ENCODE measurements at regions not wholly inside any gene's neighbourhood (a gene's known extent, or its start where the extent isn't known, plus 50 kb on each side); places are given as distances from the start of the nearest gene placed in this dataset.
A peak's percentile ranks its signal among the peaks of the same experiment; 100 is the strongest.

DNA sequence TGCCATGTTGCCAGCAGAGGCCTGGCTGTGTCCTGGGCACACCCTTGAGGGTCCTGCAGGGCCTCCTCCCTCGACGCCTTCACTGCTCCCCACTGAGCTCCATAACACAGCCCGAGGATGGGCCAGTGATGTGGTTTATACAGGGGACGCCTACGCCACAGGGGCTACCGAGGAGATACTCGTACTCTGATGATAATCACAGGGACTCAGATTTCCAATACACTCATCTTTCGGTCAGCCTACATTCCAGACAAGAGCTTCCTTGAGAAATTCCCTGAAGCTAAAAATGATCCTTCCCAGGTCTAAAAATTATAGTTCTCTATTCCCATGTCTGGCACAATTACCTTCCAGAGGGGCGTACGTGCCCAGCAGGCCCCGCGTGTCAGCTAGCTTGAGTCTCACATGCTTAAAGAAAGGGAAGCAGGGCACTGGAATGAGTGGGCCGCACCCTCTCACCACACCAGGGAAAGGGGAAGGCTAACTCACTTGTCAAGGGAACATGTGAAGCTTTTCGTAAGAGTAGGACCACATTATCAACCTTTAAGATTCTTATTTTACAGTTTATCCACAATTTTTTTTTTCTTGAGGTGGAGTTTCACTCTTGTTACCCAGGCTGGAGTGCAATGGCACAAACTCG, 159.5 kb upstream of the NDUFV2 start:
- no peak overlapping the region for H3K27ac ChIP-seq
- no peak for DNase-seq (ENCODE audit: low read depth, low spot score)

DNA sequence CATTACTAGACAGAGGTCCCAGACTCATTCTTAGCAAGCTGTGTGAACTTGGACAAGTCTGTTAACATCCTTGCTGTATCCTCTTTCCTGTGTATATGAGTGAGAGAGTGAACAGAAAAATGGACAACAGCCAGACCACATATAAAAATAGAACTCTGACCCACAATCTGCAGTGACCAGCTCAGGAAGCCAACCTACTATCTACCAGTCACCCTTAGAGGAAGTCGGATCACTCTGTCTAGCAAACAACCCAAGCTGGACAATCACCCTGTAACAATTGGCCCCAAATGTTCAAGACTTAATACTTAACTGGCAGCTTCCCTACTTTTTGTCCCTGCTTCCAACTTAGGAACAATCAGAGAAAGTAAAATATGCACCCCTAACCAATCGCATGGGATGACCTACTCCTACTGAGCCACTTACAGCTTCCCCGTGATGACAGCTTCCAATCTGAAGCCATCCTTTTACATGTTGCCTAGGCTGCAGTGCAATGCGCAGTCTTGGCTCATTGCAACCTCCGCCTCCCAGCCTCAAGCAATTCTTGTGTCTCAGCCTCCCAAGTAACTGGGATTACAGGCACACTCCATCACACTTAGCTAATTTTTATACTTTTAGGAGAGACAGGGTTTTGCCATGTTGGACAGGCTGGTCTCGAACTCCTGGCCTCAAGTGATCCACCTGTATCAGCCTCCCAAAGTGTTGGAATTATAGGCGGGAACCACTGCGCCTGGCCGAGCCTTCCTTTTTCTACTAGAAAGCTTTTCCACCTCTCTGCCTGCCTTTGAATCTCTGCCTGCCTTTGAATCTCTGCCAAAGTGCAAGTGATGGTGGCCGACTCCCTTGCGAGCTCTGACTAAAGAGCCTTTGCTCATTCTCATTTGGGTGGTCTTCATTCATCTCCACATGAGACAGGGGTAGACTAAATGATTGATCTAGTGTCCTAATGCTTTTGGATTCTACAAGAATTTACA, 158.3 kb upstream of the NDUFV2 start:
- H3K27ac ChIP-seq = no peak overlapping the region
- no peak for DNase-seq (ENCODE audit: low read depth, low spot score)

DNA sequence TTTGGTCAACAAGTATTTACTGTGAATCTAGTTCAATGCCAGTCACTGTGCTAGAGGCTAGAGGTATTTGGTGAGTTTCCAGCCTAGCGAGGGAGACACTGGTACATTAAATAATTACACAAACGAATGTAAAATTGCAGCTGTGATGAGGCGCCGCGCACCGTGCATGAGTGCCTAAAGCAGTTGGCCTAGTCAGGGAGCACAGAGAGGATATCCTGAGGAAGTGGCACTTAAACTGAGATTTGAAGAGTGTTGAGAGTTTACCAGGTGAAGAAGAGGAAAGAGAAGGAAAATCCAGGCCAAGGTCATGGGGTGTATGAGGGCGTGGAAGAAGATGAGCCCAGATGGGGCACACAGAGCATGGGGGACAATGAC, 157.6 kb upstream of the NDUFV2 start:
- no peak overlapping the region for H3K27ac ChIP-seq
- no peak for DNase-seq (ENCODE audit: low read depth, low spot score)

DNA sequence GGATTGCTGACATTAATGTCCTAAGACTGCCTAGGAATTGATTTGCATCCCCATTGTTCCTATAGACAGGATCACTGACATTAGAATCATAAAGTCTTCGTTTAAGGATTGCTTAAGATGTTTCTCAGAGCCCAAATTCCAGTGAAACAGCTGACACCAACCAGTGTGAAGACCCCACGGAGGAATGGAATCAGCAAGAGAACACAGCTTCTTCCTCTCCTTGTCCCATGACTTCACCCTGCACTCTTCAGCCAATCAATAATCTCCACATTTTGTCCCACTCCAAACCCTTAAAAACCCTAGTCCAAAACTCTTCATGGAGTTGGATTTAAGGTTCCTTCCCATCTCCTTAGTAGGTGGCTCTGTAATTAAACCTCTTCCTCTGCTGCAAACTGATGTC, 157.0 kb upstream of the NDUFV2 start:
- DNase-seq (ENCODE audit: low read depth, low spot score) = no peak
- peak overlapping the region; percentile 77 for H3K27ac ChIP-seq

DNA sequence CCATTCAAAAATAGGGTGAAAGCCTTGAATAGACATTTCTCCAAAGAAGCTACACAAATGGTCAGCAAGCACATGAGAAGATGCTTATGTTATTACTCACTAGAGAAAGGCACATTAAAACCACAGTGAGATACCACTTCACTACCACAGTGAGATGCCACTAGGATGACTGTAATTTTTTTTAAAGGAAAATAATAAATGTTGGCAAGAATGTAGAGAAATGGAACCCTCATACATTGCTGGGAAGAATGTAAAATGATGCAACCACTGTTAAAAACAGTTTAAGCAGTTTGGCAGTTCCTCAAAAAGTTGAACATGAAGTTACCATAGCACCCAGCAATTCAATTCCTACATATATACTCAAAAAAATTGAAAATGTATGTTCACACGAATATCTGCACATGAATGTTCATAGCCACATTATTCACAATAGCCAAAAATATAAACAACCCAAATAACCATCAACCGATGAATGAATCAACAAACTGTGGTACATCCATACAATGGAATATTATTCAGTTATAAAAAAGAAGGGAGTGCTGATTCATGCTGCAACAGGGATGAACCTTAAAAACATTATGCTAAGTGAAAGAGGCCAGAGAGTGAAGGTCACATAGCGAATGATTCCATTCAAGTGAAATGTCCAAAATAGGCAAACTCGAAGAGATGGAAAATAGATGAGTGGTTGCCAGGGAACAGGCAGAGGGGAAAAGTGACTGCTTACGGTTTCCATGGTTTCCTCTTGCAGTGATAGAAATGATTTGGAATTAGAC, 156.2 kb upstream of the NDUFV2 start:
- DNase-seq (ENCODE audit: low read depth, low spot score) = no peak
- H3K27ac ChIP-seq = peak overlapping the region; percentile 77

DNA sequence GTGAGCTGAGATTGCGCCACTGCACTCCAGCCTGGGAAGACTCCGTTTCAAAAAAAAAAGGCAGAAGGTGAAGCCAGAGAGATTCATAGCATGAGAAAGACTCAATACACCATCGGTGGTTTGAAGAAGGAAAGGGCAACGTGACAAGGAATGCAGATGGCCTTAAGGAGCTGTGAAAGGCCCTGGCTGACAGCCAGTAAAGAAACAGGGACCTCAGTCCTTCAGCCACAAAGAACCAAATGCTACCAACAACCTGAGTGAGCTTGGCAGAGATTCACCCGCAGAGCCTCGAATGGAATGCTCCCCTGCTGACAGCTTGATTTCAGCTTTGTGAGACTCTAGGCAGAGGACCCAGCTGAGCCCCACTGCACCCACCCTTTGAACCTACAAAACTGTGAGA, 154.9 kb upstream of the NDUFV2 start:
- DNase-seq (ENCODE audit: low read depth, low spot score) = no peak
- H3K27ac ChIP-seq = peak overlapping the region; percentile 77

DNA sequence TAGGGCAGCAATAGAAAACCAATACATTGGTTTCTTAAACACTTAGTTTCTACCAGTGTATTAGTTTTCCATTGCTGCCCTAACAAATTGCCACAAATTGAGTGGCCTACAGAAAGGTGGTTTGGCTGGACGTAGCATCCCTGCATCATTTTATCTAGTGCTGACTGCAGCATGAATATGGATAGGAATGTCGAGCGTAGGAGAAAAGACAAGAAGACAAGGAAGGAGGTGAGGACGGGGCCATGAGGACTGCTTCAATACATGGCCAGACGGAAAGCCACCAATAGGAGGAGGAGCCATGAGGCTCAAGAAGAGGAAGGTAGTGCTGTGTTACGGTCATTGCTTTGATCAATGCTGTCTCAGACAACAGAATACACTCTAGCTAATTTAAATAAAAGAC, 154.5 kb upstream of the NDUFV2 start:
- no peak for DNase-seq (ENCODE audit: low read depth, low spot score)
- H3K27ac ChIP-seq = peak overlapping the region; percentile 77

DNA sequence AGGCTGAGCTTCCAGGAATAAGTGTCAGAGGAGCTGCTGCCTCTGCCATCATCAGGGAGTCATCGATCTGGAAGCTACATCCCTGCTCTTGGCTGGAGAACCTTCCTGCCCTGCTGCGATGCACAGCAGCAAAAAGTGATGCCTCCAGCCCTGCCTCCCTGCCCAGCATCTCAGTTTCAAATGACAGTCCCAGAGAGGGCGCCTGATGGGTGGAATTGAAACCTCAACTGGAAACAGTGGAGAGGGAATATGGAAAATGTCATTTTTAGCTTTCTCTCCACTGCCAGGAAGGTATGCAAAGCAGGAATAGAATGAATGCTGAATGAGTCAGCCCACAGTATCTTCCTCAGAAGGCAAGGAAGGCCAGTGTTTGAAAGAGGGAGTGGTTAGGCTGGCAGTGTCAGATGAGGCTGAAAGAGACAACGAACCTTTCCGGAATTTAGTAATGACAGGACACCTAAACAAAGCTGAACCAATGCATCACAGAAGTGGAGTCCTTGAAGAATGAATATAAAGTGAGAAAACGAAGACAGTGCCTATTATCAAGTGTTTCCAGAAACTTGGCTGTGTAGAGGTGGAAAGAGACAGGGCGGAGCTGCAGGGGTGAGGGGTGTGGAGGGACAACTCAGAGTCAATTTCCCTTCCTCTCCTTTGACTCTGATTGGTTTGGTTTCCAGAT, 153.9 kb upstream of the NDUFV2 start:
- peak; percentile 50 for DNase-seq (ENCODE audit: low read depth, low spot score)
- H3K27ac ChIP-seq = peak overlapping the region; percentile 77

DNA sequence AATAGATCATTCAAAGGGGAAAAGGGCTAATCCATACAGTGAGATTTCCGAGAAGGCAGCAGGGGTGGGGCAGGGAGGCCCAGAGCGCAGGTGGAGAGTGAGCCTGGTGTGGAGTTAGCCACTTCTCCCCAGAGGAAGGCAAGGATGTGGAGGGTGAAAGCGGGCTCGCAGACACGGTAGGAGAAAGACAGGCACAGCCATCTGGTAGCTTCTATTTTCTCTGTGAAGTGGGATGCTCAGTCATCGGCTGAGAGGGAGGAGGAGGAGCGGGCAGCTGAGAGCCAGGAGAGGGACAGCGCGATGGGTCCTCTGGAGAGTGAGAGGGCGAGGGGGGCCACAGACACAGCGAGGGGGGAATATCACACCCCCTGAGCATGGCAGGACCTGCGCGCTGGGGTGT, 153.3 kb upstream of the NDUFV2 start:
- no peak for DNase-seq (ENCODE audit: low read depth, low spot score)
- H3K27ac ChIP-seq = peak overlapping the region; percentile 77

DNA sequence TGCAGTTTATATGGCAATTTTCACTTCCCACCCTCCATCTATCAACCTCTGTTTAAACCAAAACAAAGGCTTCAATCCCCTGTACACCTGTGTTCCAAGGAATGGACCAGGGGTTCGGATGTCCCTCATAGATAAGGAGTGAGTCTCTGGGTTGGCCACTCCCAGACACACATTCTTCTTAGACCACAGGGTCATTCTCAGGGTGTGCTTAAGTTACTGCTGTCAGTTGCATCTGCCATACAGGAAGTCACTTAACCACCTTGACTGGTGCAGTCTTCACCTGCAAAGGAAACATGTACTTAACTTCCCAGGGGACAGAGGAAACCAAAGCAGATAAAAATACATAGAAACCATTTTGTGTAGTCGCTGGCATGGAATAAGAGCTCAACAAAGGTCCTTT, 151.0 kb upstream of the NDUFV2 start:
- H3K27ac ChIP-seq = no peak overlapping the region
- DNase-seq (ENCODE audit: low read depth, low spot score) = no peak

DNA sequence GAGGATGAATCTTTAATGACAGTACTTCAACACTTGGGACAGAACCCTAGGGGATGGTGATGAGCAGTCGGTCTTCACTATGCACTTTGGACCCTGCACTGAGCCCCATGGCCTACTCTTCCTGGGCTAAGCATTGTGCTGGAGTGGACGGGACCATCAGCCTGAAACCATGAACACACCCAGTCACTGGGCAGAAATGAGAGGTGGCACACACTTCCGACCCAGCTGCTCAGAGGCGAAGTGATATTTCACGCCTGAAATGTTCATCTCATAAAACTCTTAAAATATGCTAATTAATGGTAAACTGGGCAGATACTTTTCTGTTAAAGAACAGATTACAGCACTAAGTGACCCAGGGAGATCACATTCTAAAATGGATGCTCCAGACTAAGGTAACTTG, 150.3 kb upstream of the NDUFV2 start:
- H3K27ac ChIP-seq = no peak overlapping the region
- no peak for DNase-seq (ENCODE audit: low read depth, low spot score)

DNA sequence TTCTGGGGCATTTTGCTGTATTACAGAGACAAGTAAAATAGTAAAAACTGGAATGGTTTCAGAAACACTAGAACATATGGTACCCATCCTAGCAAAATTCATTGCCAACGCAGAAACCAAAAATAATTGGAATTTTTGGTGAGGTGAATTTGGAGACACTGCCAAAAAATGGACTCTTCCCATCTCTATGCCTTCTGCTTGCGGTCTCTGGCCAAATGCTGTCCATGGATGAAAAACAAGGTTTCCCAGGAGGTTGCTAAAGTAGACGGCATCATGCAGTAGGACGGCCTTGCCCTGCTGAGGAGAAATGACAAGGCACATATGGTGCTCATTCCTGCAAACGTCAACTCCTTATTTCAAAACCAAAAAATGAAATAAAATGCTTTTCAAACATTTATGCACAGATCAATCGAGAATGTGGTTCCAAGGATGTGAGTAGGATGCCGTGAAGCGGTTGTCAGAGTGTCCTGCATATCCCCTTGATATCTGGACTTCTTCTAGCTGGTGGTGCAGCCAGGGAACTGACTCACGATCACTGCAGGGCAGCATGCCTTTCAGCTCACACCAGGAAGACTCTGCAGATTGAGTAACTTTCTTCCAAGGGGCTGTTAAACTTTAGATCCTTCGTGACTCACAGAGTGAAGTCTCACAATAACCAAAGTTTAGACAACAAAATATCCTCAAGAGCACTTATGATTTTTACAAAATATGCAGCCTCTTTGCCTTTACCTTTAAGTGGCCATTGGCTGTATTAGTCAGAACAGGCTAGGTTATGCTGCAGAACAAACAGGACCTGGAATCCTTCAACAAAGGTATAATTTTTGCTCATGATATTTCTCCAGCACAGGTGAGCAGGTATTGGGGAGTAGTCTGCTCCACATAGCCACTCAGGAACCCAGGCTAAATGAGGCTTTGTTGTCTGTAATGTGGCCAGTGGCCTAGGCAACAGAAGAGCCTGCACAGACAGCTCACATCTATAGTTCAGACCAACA, 149.4 kb upstream of the NDUFV2 start:
- no peak for DNase-seq (ENCODE audit: low read depth, low spot score)
- H3K27ac ChIP-seq = no peak overlapping the region

DNA sequence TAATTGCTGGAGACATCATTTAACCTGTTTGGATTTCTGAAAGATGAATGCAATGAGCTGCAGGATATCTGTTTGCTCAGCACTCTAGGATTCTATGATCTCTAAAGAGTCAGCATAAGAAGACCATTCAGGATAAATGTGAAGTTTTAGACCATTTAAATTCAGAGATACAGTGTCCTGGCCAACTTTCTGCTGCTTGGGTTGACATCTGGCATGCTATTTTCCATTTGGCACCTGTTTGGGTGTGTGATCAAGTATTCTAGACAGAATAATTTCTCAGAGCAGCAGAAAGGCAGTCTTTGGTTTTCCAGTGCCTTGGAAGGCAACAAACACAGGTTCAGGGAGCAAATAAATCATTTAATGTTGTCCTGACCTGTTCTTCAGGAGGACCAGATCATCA, 144.8 kb upstream of the NDUFV2 start:
- H3K27ac ChIP-seq = no peak overlapping the region
- DNase-seq (ENCODE audit: low read depth, low spot score) = no peak

DNA sequence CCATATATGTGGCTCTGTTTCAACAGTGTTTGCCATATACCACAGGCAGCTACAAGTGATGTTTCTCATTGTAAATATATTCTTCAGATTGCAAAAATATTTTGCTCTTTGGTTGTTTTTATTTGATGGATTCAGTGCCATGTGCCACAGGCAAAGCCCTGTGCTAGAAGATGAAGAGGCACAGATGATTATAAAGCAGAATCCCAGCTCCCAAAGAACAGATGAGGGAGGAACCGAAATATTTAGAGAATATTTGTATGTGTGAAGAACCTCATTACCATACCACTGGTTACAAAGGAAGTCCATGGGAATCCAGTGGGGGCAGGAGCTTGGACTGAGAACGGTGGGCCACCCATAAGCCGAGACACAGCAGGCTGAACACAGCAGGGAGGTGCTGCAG, 143.8 kb upstream of the NDUFV2 start:
- H3K27ac ChIP-seq = no peak overlapping the region
- DNase-seq (ENCODE audit: low read depth, low spot score) = no peak

DNA sequence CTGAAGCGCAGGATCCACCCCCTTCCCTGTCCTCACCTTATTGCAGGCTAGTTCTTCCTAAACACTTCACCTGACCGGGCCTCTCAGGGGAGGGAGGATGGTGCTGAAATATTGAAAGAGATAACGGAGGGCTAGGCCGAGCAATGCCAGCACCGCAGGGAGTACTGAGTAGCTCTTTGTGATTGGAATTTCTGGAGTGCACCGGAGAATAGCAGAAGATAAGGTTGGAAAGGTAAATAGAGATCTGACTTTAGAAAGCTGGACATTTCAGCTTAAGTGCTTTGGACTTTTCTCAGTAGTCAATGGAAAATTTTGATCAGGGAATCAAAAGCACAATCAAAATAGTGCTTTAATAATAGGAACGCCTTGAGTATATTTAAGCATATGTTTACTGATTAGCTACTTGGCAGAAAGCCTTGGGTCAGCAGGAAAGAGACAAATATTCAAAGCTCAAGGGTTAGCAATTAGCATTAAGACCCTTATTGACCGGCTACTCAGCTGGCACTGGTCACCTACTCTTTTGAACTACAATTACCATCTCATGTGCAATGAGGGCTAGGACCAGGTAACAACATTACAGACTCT, 142.9 kb upstream of the NDUFV2 start:
- no peak for DNase-seq (ENCODE audit: low read depth, low spot score)
- peak overlapping the region; percentile 81 for H3K27ac ChIP-seq

DNA sequence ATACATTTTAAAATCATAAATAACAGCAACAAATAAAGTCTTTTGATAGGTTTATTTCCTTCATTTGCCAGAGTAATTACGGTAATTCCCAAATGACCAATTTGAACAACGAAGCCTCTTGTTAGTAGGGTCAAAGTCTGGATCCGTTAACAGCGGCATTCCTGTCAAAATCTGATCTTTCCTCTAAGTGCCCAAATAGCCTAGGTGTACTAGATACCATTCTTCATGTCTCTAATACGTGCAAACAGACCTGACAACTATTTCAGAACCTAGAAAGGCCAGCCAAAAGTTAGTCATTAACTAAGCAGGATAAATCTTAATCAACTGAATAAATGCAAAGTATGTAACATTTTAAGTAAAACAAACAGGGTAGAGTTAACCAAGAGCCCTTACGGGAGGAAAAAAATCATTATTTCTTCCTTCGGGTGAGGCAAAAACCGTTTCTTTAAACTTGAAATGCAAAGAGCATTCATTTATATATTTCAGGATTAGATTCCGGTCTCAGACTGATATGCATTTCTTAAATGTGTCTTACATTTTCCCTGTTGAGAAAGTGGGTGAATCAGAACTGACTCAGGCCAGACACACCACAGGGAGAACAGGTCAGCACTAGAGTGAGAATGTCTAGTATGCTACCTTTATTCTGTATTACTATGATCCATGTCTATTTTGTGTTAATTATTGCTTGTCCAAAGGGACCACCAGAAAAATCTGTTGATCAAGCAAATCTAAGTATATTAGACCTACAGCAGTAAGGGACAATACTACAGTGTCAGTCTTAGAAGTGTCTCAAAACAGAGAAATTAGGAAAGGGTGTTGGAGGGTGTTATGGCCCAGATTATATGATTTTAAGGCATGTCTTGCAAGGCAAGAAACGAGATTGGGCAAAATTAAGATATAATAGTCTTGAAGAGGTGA, 141.5 kb upstream of the NDUFV2 start:
- H3K27ac ChIP-seq = peak overlapping the region; percentile 81
- DNase-seq (ENCODE audit: low read depth, low spot score) = no peak

DNA sequence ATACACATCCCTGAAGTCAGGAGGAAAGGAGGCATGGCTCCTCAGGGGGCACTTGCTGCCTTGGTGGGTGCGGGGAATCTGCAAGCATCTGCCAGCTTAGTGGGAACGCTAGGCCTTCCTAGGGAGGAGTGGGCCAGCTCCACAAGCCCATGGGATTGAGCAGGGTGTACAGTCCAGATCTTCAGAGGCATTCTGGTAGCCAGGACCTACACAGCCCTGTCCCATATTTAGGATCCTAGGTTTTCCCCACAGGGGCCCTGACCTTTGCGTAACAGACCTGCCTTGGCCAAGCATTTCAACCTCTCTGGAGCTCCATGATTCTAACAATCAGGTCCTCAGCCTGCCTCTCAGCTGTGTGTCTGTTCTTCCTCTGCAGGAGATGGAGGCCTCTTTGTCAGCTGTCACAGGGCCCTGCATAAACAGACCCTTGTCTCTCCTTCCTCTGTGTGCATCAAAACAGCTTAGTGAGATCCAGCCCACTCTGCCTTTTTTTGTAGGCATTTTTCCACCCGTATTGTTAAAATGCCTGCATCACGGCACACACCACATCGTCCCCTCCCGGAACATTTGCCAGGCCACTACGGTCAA, 140.2 kb upstream of the NDUFV2 start:
- no peak overlapping the region for H3K27ac ChIP-seq
- DNase-seq (ENCODE audit: low read depth, low spot score) = no peak
